ENCODE measurements at regions not wholly inside any gene's neighbourhood (a gene's known extent, or its start where the extent isn't known, plus 50 kb on each side); places are given as distances from the start of the nearest gene placed in this dataset.

DNA sequence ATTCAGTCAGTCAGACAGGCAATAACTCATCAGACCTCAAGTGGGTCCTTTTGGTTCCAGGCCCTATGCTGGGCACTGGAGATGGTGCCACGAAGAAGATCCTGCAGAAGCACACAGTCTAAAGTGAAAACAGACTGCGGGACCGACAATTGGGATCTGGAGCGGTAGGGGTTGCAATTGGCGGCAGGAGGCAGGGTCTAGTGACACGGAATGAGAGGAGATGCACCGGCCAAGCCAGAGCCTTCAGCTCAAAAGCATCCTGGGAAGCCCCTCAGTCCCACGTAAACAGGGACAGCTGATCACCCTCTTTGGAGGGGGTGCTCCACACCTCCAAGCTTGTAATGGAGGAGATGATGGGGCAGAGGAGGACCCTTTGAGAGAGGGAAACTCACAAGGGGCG lies 56.2 kb downstream of the KLHDC7A start:
- TF ChIP-seq EZH2 (IDR thresholded peaks at IDR 0.05; ENCODE audit: borderline replicate concordance, low read length): no peak
- TF ChIP-seq, protein P1, sequence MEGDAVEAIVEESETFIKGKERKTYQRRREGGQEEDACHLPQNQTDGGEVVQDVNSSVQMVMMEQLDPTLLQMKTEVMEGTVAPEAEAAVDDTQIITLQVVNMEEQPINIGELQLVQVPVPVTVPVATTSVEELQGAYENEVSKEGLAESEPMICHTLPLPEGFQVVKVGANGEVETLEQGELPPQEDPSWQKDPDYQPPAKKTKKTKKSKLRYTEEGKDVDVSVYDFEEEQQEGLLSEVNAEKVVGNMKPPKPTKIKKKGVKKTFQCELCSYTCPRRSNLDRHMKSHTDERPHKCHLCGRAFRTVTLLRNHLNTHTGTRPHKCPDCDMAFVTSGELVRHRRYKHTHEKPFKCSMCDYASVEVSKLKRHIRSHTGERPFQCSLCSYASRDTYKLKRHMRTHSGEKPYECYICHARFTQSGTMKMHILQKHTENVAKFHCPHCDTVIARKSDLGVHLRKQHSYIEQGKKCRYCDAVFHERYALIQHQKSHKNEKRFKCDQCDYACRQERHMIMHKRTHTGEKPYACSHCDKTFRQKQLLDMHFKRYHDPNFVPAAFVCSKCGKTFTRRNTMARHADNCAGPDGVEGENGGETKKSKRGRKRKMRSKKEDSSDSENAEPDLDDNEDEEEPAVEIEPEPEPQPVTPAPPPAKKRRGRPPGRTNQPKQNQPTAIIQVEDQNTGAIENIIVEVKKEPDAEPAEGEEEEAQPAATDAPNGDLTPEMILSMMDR (IDR thresholded peaks at IDR 0.05; ENCODE audit: low read length): no peak
